WERI-Rb-1 (cell line): ENCODE measurements at regions not wholly inside any gene's neighbourhood (a gene's known extent, or its start where the extent isn't known, plus 50 kb on each side); places are given as distances from the start of the nearest gene placed in this dataset.

Experiments
- DNase-seq: peaks from one replicate; pipeline ENCODE4 v3.0.0-alpha.2; 2020
- H3K27ac ChIP-seq: fragments of 250-450 bp; sonication (Bioruptor Pico); 2 replicates; pipeline ENCODE4 v1.5.1; 2020; ENCODE audit warnings: mild to moderate bottlenecking, moderate library complexity
- H3K27me3 ChIP-seq: fragments of 250-450 bp; sonication (Bioruptor Pico); 2 replicates; pipeline ENCODE4 v1.5.1; 2021; ENCODE audit warnings: mild to moderate bottlenecking, low read depth, moderate library complexity; ENCODE audit not compliant: insufficient read depth, severe bottlenecking
- H3K36me3 ChIP-seq: fragments of 250-450 bp; sonication (Bioruptor Pico); 2 replicates; pipeline ENCODE4 v1.5.1; 2020; ENCODE audit warnings: mild to moderate bottlenecking, moderate library complexity
- H3K4me3 ChIP-seq: 2 replicates; pipeline ENCODE4 v1.5.1; 2011; ENCODE audit warnings: low read depth, mild to moderate bottlenecking, control low read depth, low read length
- H3K9me3 ChIP-seq: fragments of 250-450 bp; sonication (Bioruptor Pico); 2 replicates; pipeline ENCODE4 v1.5.1; 2021; ENCODE audit warnings: mild to moderate bottlenecking, moderate library complexity; ENCODE audit not compliant: severe bottlenecking
- TF ChIP-seq, protein P1 (sequence below): IDR thresholded peaks from 2 replicates; pipeline ENCODE4 v1.5.1; 2011; ENCODE audit warnings: low read depth, mild to moderate bottlenecking, control low read depth, inconsistent platforms, low read length

DNA sequence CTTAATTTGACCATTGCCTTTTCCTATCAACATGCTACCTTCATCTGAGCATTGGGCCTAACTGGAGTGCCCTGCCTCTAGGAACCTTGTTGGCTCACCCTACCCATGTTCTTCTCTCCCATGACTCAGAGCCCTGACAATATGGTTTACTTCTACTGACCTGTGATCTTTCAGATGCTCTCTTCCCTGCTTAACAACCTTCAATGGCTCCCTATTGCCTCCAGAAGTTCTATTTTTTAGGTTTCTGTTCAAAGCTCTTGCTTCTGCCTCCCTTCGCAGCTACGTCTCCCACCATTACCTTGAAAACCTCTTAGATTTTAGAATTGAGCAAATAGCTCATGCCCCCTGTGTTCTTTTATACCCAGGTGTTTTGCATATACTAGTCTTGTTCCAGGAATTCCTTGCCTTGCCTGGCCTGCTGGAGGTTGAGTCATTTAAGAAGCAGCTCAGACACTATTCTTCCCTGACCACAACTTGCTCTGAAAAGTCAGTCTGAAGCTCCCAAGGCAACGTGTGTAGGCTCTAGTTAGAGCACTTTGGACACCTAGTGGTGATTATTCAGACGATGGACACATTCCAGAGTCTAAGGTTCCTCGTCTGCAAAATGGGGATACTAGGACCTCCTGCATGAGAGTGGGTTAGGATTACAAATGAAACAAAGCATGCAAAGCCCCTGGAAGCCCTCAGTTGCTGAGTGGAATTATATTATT, 64.4 kb upstream of the EMX2 start:
- no peak overlapping the region for H3K27ac ChIP-seq
- no peak for DNase-seq

DNA sequence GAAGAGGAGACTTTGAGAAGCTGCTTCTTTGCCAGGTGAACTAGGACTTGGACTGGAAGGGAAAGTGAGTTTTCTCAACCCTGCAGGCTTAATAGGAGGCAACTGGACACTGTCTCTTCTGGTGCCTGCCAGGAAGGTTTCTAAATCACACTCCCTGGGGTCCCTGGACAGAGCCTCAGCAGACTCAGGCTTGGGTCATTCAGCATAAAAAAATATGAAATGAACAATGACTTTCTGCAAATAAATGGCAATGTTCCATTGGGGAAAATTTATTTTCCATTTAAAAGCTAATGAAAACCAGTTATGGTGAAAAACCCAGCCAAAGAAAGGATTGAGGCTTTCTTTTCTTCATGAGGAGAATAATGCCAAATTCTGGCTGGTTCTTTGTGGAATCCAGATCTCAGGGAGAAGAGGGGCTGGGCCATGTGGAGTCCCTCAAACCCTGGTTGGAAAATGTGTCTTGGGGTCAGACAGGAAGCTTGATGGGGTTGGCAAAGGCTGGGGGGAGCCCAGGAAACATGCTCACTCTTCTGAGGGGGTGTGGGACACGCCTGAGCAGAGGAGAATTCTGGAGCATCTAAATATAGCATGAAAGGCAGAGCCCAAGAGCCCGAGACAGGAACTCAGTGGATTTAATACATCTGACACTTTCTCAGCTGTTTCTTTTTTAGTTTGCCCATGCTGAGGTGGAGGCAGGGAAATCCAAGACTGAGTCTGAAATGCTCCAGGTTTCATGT, 65.2 kb upstream of the EMX2 start:
- Histone ChIP-seq H3K4me3 (no peak overlapping the region), H3K27me3 (peaks cover 30% of the 10 kb centered on the region), H3K27ac (no peak overlapping the region), H3K36me3 (no peaks in the 10 kb centered on the region), H3K9me3 (peaks cover 3% of the 10 kb centered on the region)
- TF ChIP-seq, protein P1, sequence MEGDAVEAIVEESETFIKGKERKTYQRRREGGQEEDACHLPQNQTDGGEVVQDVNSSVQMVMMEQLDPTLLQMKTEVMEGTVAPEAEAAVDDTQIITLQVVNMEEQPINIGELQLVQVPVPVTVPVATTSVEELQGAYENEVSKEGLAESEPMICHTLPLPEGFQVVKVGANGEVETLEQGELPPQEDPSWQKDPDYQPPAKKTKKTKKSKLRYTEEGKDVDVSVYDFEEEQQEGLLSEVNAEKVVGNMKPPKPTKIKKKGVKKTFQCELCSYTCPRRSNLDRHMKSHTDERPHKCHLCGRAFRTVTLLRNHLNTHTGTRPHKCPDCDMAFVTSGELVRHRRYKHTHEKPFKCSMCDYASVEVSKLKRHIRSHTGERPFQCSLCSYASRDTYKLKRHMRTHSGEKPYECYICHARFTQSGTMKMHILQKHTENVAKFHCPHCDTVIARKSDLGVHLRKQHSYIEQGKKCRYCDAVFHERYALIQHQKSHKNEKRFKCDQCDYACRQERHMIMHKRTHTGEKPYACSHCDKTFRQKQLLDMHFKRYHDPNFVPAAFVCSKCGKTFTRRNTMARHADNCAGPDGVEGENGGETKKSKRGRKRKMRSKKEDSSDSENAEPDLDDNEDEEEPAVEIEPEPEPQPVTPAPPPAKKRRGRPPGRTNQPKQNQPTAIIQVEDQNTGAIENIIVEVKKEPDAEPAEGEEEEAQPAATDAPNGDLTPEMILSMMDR, result no peak
- no peak for DNase-seq

More for the DNA sequence above, 64.4 kb upstream of the EMX2 start:
- Histone ChIP-seq H3K9me3 (peaks cover 3% of the 10 kb centered on the region), H3K36me3 (no peaks in the 10 kb centered on the region), H3K27me3 (peaks cover 36% of the 10 kb centered on the region), H3K4me3 (no peak overlapping the region)
- TF ChIP-seq, protein P1, result no peak

DNA sequence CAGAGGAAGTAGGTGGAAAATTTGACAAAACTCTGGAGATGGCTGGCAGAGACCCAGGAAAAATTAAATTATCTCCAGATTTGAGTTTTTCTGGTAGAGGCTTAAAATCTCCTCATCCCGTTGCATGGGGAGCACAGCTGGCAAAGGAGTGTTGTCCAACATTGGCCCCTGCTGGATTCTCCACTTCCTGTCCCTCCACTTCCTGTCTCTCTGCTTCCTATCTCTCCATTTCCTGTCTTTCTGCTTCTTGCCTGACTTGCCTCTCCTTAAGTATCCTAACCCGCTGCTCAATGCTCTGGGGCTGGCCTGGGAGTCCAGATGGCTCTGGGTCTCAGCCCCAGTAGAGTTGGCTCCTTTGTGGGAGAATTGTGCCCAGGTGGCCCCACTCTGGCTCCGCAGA, 65.8 kb upstream of the EMX2 start:
- H3K9me3 ChIP-seq, result peaks cover 3% of the 10 kb centered on the region
- no peak overlapping the region for H3K27ac ChIP-seq
- TF ChIP-seq, protein P1, result no peak
- H3K27me3 ChIP-seq, result peaks cover 33% of the 10 kb centered on the region
- no peaks in the 10 kb centered on the region for H3K36me3 ChIP-seq
- H3K4me3 ChIP-seq, result no peak overlapping the region
- DNase-seq, result no peak

DNA sequence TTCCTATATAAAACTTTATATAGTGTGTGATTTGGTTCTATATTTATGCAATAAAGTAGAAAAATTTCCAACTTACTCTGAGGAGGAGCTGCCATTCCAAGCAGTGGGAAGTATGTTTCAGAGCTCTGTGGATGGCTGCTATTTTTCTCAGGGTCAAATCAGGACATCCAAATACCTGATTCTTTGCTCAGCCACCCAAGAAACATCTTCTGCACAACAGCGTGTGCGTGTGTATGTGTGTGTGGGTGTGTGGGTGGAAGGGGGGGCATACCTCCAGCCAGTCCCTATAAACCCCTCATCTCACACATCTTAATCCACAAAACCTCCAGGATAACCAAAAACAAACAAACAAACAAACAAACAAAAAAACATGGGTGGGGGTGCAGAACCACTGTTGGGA, 66.3 kb upstream of the EMX2 start:
- Histone ChIP-seq H3K4me3 (no peak overlapping the region), H3K36me3 (no peaks in the 10 kb centered on the region), H3K9me3 (peaks cover 3% of the 10 kb centered on the region), H3K27me3 (peaks cover 33% of the 10 kb centered on the region), H3K27ac (no peak overlapping the region)
- TF ChIP-seq, protein P1, result no peak
- DNase-seq, result no peak

DNA sequence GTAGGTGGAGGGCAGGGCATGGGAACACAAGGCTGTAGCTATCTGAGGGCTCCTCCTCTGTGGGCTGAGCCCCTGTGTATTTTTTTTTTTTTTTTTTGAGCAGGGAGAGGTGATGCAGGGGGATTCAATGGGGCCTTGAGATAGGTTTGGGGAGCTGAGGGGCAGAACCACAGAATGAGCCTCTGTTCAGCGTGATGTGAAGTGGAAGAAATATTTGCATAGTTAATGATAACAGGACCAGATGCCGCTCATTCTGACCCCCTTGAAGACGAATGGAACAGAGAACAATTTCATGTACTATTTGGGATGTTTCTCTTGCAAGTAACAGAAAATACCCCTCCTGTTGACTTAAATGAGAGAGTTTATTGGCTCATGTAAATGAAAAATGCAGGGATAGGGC, 69.7 kb upstream of the EMX2 start:
- no peak overlapping the region for H3K27ac ChIP-seq
- no peak for DNase-seq
- H3K9me3 ChIP-seq, result peaks cover 3% of the 10 kb centered on the region
- H3K4me3 ChIP-seq, result no peak overlapping the region
- peaks cover 60% of the 10 kb centered on the region for H3K27me3 ChIP-seq
- H3K36me3 ChIP-seq, result no peaks in the 10 kb centered on the region
- TF ChIP-seq, protein P1, result no peak
